ENCODE measurements at regions not wholly inside any gene's neighbourhood (a gene's known extent, or its start where the extent isn't known, plus 50 kb on each side); places are given as distances from the start of the nearest gene placed in this dataset.

GRCh38 chr4:36013206-36013605 is 231.1 kb downstream of the ARAP2 start:
- no peaks in the 10 kb centered on the region for H3K9me3 Mint-ChIP-seq
- H3K27ac Mint-ChIP-seq, result no peak overlapping the region
- H3K27me3 Mint-ChIP-seq, result no peaks in the 10 kb centered on the region
- H3K4me3 Mint-ChIP-seq, result no peak overlapping the region
- H3K36me3 Mint-ChIP-seq, result no peaks in the 10 kb centered on the region
- H3K4me1 Mint-ChIP-seq, result no peaks in the 10 kb centered on the region

All from activated naive CD4-positive, alpha-beta T cell treated with anti-CD3 and anti-CD28 coated beads, Interleukin-2, amount 50 U/mL, for 24 hours (primary cell).